RKO (cell line): ENCODE measurements at regions not wholly inside any gene's neighbourhood (a gene's known extent, or its start where the extent isn't known, plus 50 kb on each side); places are given as distances from the start of the nearest gene placed in this dataset.
A peak's percentile ranks its signal among the peaks of the same experiment; 100 is the strongest.

Experiments
- DNase-seq: peaks from one replicate; pipeline ENCODE4 v3.0.0-alpha.2; 2016; ENCODE audit warnings: low spot score

DNA sequence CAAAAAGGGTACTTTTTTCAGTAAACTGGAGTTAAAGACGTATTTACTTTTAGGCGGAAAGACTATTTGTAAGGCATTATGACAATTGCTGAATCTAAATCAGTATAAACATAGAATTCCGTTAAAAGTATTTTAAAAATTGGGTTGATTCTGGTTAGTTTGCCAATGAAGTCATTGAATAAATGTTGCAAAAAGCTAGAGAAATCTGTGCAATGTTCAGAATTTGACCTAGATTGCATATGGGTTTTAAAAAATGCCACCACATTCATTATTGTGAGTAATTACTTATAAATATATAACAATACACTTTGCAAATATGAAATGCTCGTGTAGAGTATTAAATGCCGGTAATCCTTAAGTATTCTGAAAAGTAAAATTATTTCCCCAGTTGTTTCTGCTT is 116.5 kb upstream of the EEF1E1 start:
- no peak for DNase-seq

DNA sequence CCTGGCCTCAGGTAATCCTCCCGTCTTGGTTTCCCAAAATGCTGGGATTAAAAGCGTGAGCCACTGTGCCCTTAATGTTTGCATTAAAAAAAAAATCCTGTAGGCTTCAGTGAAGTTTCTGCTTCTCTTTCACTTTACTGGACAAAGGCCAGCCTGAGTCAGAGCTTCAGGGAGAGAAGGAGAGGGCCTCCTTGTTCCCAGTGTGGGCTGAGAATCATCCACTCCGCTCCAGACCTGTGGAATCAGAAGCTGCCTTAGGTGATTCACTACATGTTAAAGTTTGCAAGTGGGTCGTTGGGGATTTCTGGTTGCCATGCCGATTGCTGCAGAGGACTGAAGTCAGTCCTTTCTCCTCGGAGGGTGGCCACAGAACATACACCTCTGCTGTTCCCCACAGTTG is 113.3 kb upstream of the EEF1E1 start:
- DNase-seq: no peak

DNA sequence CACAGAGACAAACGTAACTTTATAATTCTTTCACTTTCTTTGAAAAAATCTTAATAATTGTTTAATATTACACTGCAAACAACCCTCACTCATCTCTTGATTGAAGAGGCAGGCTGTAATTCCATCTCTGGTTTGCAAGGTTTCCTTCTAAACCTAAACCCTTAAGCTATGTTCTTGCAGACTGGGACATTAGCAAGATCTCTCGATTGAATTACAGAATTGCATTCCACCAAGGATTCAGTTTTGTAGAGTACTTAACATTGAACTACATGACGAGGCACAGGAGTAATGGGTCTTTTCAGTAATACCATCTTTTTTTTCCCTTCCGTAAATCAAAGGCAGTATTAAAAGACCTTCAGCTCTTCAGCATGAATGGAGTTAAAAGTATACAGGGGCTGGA is 111.6 kb upstream of the EEF1E1 start:
- DNase-seq: no peak

DNA sequence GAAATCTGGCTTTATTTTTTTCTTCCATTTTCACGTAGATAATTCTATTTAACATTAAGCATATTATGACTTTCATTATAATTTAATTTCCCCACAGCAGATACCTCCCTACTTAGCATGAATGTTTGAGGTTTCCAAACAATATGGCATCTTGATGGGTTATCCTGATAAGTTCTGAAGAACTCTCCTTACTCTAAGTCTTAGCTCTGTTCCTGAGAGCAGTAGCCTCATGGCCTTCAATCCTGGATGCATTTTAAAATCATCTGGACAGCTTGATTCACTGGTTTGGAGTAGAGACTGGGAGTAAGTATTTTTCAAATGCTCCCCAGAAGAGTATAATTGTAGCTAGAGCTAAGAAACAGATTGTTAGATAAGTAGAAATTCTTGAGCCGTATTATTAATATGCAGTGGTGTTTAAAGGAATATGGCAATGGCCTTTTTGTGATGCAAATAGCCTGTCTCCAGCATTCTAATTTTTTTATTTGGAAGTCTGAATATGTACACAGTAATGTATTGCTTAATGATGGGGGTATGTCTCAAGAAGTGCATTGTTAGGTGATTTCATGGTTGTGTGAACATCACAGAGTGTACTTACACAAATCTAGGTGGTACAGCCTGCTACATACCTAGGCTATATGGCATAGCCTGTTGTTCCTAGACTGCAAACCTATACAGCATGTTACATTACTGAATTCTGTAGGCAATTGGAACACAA is 110.5 kb upstream of the EEF1E1 start:
- no peak for DNase-seq

DNA sequence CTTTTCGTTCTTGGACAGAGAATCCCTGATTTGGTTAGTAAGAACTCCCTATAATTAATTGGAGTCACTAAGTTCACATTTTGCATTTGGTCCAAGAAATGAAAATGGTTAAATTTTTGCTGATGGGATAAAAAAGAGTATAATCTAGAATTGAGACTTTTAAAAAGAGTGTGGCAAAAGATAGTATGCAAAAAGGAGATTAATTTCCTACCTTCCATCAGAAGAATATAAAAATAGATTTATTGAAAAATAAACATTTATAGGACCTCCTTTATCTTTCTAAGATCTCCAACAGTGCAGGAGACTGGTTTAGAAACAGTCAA is 105.5 kb upstream of the EEF1E1 start:
- no peak for DNase-seq

DNA sequence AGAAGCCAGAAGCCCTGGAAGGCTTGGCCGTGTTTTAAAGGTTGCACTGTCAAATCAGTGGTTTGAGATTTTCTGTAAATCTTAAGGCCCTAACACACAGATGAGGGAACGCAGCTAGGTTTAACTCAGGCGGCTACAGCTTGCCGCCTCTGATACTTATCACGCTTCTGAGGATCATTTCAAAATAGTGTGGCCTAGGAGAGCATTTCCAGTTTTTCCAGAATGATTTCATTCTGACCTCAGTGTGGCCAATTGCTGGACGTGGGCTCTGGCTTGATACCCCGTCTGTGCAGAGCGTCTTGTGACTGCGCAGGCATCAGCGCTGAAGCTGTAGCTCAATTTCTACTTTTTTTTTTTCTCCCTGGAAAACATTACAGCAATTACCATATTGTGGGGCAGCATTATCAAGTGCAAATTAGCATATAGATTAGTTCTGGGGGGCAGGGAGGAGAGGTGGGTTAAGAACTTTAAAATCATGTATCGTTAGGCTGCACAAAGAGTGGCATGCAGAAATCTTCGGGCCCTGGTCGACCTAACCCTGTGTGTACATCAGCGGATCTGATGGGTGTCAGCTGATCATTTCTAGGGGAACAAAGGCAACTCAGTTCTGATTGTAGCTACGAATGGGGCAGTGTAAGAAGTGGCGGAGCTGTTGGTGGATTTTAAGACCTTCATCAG is 105.0 kb upstream of the EEF1E1 start:
- no peak for DNase-seq

DNA sequence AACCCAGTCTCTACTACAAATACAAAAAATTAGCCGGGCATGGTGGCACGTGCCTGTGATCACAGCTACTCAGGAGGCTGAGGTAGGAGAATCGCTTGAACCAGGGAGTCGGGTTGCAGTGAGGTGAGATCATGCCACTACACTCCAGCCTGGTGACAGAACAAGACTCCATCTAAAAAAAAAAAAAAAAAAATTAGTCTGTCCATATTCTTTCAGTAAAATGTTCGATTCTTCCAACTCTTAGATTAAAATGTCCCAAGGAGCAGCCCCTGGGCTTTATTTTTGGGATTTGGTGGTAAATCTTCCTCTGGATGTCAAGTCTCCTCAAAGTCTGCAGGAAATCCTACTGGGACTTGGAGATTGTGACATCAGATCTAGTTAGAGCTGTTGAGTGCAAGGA is 101.0 kb upstream of the EEF1E1 start:
- no peak for DNase-seq

DNA sequence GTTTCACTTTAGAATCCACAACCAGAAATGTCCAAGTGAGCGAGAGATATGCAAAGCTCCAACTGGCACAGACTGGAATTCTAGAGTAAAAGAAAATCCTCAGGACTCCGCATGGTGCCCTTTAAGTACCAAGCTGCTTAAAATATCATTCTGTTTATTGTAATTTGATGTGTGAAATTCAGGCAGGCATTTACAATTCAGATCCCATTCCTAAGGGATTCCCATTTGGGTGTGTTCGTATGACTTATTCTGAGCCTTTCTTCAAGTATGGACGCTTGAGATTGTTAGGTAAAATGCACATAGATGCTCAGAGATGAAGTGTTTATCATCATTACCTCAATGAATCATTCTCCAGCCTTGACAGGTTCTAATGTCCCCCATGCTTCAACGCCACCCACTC is 99.3 kb upstream of the EEF1E1 start:
- no peak for DNase-seq

DNA sequence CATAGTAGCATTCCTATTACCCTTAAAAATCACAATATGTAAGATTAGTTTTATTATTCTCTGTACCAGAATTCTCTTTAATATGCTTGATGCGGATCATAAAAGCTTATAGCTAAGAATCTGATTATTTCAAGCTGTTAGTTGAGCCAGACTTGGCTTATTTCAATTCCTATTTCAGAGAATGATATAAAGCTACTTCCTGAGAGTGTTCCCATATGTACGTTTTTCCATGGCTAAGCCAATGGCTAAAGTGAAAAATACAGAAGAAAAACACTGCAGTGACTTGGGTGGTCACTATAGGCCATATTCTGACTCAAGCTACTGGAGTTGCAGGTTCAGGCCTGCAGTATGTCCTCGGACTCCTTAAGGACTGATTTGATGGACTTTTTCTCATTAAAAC is 97.9 kb upstream of the EEF1E1 start:
- no peak for DNase-seq

DNA sequence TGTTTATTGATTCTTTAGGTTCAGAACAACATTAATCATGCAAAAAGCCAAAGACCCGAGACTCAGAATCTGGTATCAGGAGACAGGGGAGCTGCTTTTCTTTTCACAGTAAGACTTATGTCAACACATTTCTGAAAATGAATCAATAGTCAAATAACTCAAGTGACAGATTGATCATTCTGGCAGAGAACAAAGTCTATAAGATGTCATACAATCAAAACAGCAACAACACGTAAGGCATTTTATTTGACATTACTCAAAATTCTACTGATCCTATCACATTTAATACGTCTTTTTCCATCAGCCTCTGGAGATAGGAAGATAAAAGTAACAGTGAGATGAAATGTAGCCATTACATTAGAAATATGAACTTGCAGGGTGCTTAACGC is 93.4 kb upstream of the EEF1E1 start:
- DNase-seq: no peak

DNA sequence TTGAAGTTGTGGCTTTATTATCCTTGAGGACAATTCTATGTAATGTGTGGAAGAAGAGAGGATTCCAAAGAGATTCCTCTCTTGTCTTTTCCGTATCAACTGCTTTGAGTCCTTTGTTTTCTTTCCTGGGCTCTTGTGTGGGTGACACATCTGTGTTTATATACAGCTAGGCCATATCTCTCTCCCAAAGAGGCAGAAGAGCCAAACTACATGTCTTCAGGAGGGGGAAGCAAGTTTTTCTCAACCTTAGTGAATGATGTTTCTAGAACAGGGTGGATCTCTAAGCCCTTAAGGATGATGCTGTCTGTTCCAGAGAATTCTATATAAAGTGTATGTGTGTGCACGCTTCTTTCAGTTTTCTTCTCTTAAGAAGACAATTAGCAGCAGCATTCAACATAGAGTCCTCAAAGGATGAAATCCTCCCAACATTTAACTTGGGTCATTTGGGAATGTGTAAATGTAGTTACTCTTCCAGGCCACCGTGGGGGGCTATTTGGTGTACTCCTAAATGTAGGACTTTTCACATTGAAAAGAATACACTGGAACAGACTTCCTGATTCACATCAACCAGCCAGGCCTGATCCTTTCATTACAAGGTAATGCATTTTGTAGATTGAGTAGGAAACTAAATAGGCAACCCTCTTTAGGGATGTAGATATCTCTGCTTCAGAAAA is 92.8 kb upstream of the EEF1E1 start:
- peak; percentile 47 for DNase-seq

DNA sequence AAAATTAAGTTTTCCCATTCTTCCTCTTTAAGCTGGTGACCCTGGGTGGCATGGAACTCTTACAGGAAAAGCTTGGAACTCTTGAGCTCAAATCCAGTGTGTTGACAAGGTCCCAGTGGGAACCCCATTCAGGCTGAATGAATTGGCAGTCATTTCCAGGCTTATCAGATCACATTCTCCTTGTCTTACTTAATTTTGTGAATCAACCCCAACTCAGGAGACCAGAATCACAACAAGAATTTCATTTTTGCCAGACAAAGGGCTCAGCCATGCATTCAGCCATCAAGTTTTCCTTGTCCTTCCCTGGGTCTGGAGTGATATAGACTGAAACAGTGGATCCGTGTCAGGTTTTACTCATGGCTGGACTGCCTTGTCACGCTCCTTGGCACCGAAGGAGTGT is 92.1 kb upstream of the EEF1E1 start:
- DNase-seq: no peak

DNA sequence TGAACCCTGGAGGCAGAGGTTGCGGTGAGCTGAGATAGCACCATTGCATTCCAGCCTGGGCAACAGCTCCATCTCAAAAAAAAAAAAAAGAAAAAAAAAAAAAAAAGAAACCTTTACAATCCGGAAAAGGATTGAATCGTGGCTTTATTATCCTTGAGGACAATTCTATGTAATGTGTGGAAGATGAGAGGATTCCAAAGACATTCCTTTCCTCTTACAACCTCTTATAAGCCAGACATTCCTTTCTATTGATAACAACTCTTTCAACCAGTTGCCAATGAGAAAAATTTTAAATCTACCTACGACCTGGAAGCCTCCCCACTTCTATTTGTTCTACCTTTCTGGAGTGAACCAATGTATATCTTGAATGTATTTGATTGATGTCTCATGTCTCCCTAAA is 91.2 kb upstream of the EEF1E1 start:
- DNase-seq: no peak

DNA sequence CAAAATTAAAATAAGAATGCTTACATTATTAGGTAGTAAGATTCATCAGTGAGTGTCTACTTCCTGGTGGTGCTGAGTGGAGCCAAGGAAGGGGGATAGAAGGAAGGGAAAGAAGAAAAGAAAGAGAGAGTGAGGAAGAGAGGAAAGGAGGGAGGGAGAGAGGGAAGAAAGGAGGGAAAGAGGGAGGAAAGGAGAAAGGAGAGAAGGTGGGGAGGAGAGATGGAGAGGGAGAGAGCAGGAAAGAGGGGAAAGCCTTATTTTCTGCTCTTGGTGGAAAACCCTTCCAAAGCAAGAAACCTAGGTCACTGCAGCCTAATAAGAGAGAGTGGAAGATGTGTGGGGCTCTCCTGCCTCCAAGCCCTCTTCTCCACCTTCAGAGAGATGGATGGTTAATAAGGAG is 90.2 kb upstream of the EEF1E1 start:
- DNase-seq: no peak

DNA sequence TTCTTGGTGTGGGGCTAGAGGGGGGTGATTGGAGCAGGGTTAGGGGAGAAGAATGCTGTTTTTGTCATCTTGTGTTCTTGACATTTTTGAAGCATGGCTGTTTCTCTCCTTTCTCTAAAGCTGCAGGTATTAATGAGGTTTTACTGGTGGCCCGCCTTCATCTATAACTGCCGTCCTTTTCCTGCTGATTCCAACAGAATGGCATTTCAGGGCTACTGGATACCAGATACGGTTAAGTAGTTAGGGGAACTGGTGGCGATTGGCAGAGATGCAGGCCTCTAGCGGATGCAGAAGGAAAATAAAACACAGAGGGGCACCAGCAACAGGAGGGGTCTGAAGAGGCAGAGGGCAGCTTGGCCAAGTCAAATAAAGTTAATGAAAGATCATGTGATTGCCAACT is 89.7 kb upstream of the EEF1E1 start:
- DNase-seq: no peak

DNA sequence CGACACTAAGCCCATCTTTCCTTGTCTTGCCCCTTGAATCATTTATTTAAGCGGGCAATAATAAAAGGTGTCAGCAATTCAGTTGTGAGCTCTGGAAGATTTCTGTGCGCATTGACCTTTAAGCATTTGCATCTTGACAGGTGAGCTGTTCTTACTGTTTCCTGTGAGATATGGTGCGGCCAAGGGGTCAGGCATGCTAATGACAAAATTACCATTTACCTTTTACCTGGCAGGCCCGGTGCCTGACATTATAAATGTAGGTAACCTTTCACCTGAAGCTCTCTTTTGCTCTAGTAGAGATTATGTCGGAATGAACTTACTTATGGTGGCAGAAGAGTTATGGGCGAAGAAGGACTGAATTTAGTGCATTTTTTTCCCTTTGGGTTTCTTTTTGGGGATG is 89.3 kb upstream of the EEF1E1 start:
- no peak for DNase-seq

DNA sequence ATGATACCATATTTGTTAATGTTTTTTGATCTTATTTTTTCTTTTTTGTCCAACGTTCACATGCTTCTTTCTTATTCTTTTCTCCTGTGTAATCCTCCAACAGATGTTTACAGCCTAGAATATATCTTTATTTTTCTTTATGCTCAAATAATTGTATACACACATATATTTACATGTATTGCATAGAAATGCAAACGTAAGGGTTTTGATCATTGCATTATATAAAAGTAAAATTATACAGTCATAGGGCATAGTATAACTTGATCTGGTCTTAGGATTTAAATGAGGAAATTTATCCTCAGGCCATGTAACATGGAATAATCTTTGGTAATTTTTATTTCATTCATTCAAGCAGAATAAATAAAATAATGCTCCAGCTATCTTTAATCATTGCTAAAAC is 84.9 kb upstream of the EEF1E1 start:
- DNase-seq: no peak

DNA sequence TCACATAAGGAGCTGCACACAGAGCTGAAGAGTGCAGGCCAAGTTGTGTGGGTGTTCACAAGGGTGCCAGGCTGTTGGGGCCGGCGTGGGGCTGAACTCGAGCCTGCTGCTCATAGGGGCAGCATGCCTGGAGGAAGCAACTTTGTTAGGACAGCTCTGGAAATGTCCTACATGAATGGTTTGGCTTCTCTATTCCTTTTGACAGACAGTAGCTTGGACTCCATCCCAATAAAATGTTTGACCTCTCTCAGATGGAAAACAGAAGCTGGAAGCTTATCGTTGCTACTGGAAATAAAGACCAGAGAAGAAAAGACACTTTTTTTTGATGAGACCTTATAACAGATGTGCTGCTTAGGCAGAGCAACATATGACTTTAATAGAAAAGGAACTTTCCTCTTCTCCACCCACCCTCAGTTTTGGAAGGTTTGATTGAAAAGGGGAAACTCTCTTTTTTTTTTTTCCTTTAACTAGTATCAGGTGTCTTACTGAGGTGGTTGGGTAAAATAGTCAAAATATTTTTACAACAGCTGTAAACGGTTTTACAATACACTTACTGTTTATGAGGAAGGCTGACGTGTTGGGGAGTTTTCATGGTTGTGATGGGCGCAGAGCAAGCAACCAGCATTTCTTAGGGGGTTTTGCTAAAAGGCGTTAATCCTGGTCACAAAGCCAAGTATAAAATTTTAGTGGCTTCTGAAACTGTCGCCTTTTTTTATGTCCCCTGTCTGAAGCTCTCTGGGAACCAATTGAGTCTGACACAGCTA is 80.7 kb upstream of the EEF1E1 start:
- no peak for DNase-seq

DNA sequence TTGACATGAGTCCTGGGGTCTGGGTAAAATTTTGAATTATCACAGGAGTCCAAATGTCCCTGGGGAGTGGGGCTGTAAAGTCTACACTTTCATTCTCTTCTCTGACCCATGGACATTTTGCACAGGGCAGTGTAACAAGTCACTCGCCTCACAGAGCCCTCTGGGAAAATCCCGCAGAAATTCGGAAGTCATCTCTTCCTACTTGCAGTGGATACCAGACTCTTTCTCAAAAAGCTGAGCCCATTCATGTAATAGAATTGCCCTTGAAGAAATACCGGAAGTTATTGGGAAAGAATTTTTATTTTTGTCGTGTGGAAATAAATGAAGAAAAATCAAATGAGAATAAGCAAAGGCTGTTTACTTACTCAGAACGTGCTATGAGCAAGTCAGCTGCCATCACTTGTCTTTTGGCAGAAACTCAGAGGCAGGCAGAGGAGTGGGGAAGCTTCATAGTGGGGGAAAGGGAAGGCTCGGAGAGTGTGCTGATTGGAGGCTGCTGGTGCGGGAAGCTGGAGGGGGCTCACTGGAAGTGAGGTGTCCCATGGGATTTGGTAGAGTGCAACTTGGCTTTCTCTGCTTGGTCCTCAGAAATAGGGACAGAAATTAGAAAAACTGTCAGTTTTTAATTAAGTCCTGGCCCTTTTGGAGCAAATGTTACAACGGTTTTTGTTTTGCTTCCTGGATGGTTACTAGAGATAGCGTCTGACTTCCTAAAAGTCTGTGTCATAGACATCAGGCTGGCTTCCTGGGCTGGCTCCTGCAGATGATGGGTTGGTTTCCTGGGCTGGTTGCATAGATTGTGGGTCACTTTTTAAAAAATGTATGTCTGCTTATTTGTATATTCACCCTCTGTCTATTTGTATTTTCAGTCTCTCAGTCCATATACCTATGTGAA is 79.8 kb upstream of the EEF1E1 start:
- no peak for DNase-seq

DNA sequence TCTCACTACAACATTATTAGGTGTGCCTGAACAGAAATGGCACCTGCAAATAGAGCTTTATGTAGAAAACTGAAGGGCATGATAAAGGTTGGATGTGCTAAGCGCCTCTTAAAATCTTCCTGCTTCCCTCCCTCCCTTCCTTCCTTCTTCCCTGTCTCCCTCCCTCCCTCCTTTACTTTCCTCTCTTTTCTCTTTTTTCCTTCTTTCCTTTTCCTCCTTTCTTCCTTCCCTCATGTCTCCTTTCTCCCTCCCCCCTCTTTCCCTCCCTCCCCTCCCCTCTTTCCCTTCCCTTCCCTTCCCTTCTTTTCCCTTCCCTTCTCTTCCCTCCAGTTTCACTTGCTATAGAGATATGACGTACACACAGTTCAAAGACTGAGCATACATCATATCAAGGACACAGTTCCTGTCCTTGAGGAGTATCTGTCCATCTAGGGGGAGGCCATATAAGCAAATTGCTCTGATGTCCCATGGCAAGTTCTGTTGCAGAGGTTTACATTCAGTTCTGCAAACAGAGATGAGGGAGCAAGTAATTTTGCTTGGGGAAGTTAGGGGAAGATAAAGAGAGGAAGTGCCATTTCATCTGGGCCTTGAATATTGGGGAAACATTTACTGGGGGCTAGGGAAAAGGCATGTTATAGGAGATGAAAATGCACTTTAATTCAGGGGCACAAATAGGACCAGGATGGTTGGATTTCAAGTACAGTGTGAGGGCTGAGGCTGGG is 79.0 kb upstream of the EEF1E1 start:
- DNase-seq: no peak
